ENCODE measurements at regions not wholly inside any gene's neighbourhood (a gene's known extent, or its start where the extent isn't known, plus 50 kb on each side); places are given as distances from the start of the nearest gene placed in this dataset.

GRCh38 chr14:66249544-66249943, 236.6 kb upstream of the CCDC196 start:
- no peak for TF ChIP-seq CTCF (IDR thresholded peaks at IDR 0.05; ENCODE audit: extremely low read depth, low read depth, low read length)
- DNase-seq (ENCODE audit: insufficient read length, low spot score, missing footprints): no peak
- no peaks in the 10 kb centered on the region for H4K20me1 ChIP-seq (ENCODE audit: insufficient read depth, low read length)

GRCh38 chr14:66254038-66254437, 232.1 kb upstream of the CCDC196 start:
- no peaks in the 10 kb centered on the region for H3K27me3 ChIP-seq (ENCODE audit: insufficient read depth, low read length)
- H3K27ac ChIP-seq (ENCODE audit: low read depth, low read length): no peak overlapping the region
- no peak for TF ChIP-seq CTCF (IDR thresholded peaks at IDR 0.05; ENCODE audit: extremely low read depth, low read depth, low read length)
- no peaks in the 10 kb centered on the region for H3K79me2 ChIP-seq (ENCODE audit: insufficient read depth, low read length)
- H2AFZ ChIP-seq (ENCODE audit: low read length): no peak overlapping the region
- no peak overlapping the region for H3K4me3 ChIP-seq (ENCODE audit: insufficient read depth, low read length)
- H3K4me1 ChIP-seq (ENCODE audit: insufficient read depth, low read length): no peaks in the 10 kb centered on the region
- H4K20me1 ChIP-seq (ENCODE audit: insufficient read depth, low read length): no peaks in the 10 kb centered on the region
- H3K9me3 ChIP-seq (ENCODE audit: low read depth, low read length): no peaks in the 10 kb centered on the region
- H3K4me2 ChIP-seq (ENCODE audit: insufficient read depth, low read length): no peak overlapping the region
- no peak for DNase-seq (ENCODE audit: insufficient read length, low spot score, missing footprints)
- no peaks in the 10 kb centered on the region for H3K36me3 ChIP-seq (ENCODE audit: insufficient read depth, low read length)

More at GRCh38 chr14:66249544-66249943, 236.6 kb upstream of the CCDC196 start:
- H3K4me2 ChIP-seq (ENCODE audit: insufficient read depth, low read length): no peak overlapping the region
- no peak overlapping the region for H3K4me3 ChIP-seq (ENCODE audit: insufficient read depth, low read length)
- no peaks in the 10 kb centered on the region for H3K36me3 ChIP-seq (ENCODE audit: insufficient read depth, low read length)
- H3K27ac ChIP-seq (ENCODE audit: low read depth, low read length): no peak overlapping the region
- H2AFZ ChIP-seq (ENCODE audit: low read length): no peak overlapping the region
- H3K27me3 ChIP-seq (ENCODE audit: insufficient read depth, low read length): no peaks in the 10 kb centered on the region
- no peaks in the 10 kb centered on the region for H3K4me1 ChIP-seq (ENCODE audit: insufficient read depth, low read length)
- no peaks in the 10 kb centered on the region for H3K79me2 ChIP-seq (ENCODE audit: insufficient read depth, low read length)
- no peaks in the 10 kb centered on the region for H3K9me3 ChIP-seq (ENCODE audit: low read depth, low read length)

GRCh38 chr14:66268802-66269334, 217.3 kb upstream of the CCDC196 start:
- no peak for TF ChIP-seq CTCF (IDR thresholded peaks at IDR 0.05; ENCODE audit: extremely low read depth, low read depth, low read length)
- Histone ChIP-seq H4K20me1 (ENCODE audit: insufficient read depth, low read length) (no peaks in the 10 kb centered on the region), H3K4me2 (ENCODE audit: insufficient read depth, low read length) (no peak overlapping the region), H3K36me3 (ENCODE audit: insufficient read depth, low read length) (no peaks in the 10 kb centered on the region), H3K79me2 (ENCODE audit: insufficient read depth, low read length) (no peaks in the 10 kb centered on the region), H3K4me3 (ENCODE audit: insufficient read depth, low read length) (no peak overlapping the region), H3K9me3 (ENCODE audit: low read depth, low read length) (no peaks in the 10 kb centered on the region), H3K27ac (ENCODE audit: low read depth, low read length) (no peak overlapping the region), H2AFZ (ENCODE audit: low read length) (no peak overlapping the region), H3K27me3 (ENCODE audit: insufficient read depth, low read length) (no peaks in the 10 kb centered on the region), H3K4me1 (ENCODE audit: insufficient read depth, low read length) (no peaks in the 10 kb centered on the region)
- no peak for DNase-seq (ENCODE audit: insufficient read length, low spot score, missing footprints)

- no peak for TF ChIP-seq CTCF (IDR thresholded peaks at IDR 0.05; ENCODE audit: extremely low read depth, low read depth, low read length)
- H3K27me3 ChIP-seq (ENCODE audit: insufficient read depth, low read length): no peaks in the 10 kb centered on the region
- DNase-seq (ENCODE audit: insufficient read length, low spot score, missing footprints): no peak
- no peaks in the 10 kb centered on the region for H3K79me2 ChIP-seq (ENCODE audit: insufficient read depth, low read length)
- no peaks in the 10 kb centered on the region for H4K20me1 ChIP-seq (ENCODE audit: insufficient read depth, low read length)
- H3K9me3 ChIP-seq (ENCODE audit: low read depth, low read length): no peaks in the 10 kb centered on the region
- no peak overlapping the region for H3K4me3 ChIP-seq (ENCODE audit: insufficient read depth, low read length)
- H3K36me3 ChIP-seq (ENCODE audit: insufficient read depth, low read length): no peaks in the 10 kb centered on the region
- H3K4me2 ChIP-seq (ENCODE audit: insufficient read depth, low read length): no peak overlapping the region
- no peak overlapping the region for H3K27ac ChIP-seq (ENCODE audit: low read depth, low read length)
- H2AFZ ChIP-seq (ENCODE audit: low read length): no peak overlapping the region
- H3K4me1 ChIP-seq (ENCODE audit: insufficient read depth, low read length): no peaks in the 10 kb centered on the region
Measured at GRCh38 chr14:66272221-66272620, 213.9 kb upstream of the CCDC196 start.

Data from osteoblast (primary cell).